ENCODE measurements at regions not wholly inside any gene's neighbourhood (a gene's known extent, or its start where the extent isn't known, plus 50 kb on each side); places are given as distances from the start of the nearest gene placed in this dataset.

GRCh38 chr18:61096226-61096625 is 237.0 kb upstream of the CDH20 start:
- no peaks in the 10 kb centered on the region for H3K27me3 Mint-ChIP-seq
- no peak for DNase-seq
- ATAC-seq (ENCODE audit: low read depth) = no peak
- no peak overlapping the region for H3K27ac Mint-ChIP-seq
- POLR2A ChIA-PET = no interaction called here
- H3K4me3 Mint-ChIP-seq = no peak overlapping the region
- H3K36me3 Mint-ChIP-seq = no peaks in the 10 kb centered on the region
- peaks cover 1% of the 10 kb centered on the region for H3K9me3 Mint-ChIP-seq
- no peaks in the 10 kb centered on the region for H3K4me1 Mint-ChIP-seq

GRCh38 chr18:61107113-61107512 is 226.1 kb upstream of the CDH20 start:
- no peak overlapping the region for H3K4me3 Mint-ChIP-seq
- no peak for DNase-seq
- peaks cover 1% of the 10 kb centered on the region for H3K9me3 Mint-ChIP-seq
- no peaks in the 10 kb centered on the region for H3K4me1 Mint-ChIP-seq
- POLR2A ChIA-PET = no interaction called here
- H3K27me3 Mint-ChIP-seq = no peaks in the 10 kb centered on the region
- H3K27ac Mint-ChIP-seq = no peak overlapping the region
- no peak for ATAC-seq (ENCODE audit: low read depth)
- H3K36me3 Mint-ChIP-seq = no peaks in the 10 kb centered on the region

GRCh38 chr18:61108706-61109105 is 224.5 kb upstream of the CDH20 start:
- H3K4me1 Mint-ChIP-seq = no peaks in the 10 kb centered on the region
- H3K36me3 Mint-ChIP-seq = no peaks in the 10 kb centered on the region
- no peaks in the 10 kb centered on the region for H3K9me3 Mint-ChIP-seq
- DNase-seq (no peak), ATAC-seq (ENCODE audit: low read depth) (no peak)
- no peak overlapping the region for H3K27ac Mint-ChIP-seq
- POLR2A ChIA-PET = no interaction called here
- no peak overlapping the region for H3K4me3 Mint-ChIP-seq
- H3K27me3 Mint-ChIP-seq = no peaks in the 10 kb centered on the region

GRCh38 chr18:61123309-61123708 is 209.9 kb upstream of the CDH20 start:
- DNase-seq (no peak), ATAC-seq (ENCODE audit: low read depth) (no peak)
- Mint-ChIP-seq H3K4me1 (no peaks in the 10 kb centered on the region), H3K9me3 (peaks cover 2% of the 10 kb centered on the region), H3K36me3 (no peaks in the 10 kb centered on the region), H3K27me3 (no peaks in the 10 kb centered on the region), H3K4me3 (no peak overlapping the region), H3K27ac (no peak overlapping the region)
- POLR2A ChIA-PET = no interaction called here

GRCh38 chr18:61127714-61128467 is 205.3 kb upstream of the CDH20 start:
- H3K27me3 Mint-ChIP-seq = no peaks in the 10 kb centered on the region
- H3K9me3 Mint-ChIP-seq = no peaks in the 10 kb centered on the region
- POLR2A ChIA-PET = no interaction called here

GRCh38 chr18:61129001-61129400 is 204.2 kb upstream of the CDH20 start:
- DNase-seq (no peak), ATAC-seq (ENCODE audit: low read depth) (no peak)
- H3K27me3 Mint-ChIP-seq = no peaks in the 10 kb centered on the region
- H3K4me3 Mint-ChIP-seq = no peak overlapping the region
- H3K27ac Mint-ChIP-seq = no peak overlapping the region
- H3K9me3 Mint-ChIP-seq = no peaks in the 10 kb centered on the region
- no peaks in the 10 kb centered on the region for H3K4me1 Mint-ChIP-seq
- no peaks in the 10 kb centered on the region for H3K36me3 Mint-ChIP-seq
- POLR2A ChIA-PET = no interaction called here

More at GRCh38 chr18:61127714-61128467, 205.3 kb upstream of the CDH20 start:
- no peaks in the 10 kb centered on the region for H3K36me3 Mint-ChIP-seq
- ATAC-seq (ENCODE audit: low read depth) (no peak), DNase-seq (no peak)
- no peak overlapping the region for H3K27ac Mint-ChIP-seq
- H3K4me1 Mint-ChIP-seq = no peaks in the 10 kb centered on the region
- no peak overlapping the region for H3K4me3 Mint-ChIP-seq

GRCh38 chr18:61132031-61132430 is 201.2 kb upstream of the CDH20 start:
- no peaks in the 10 kb centered on the region for H3K9me3 Mint-ChIP-seq
- no peak overlapping the region for H3K4me3 Mint-ChIP-seq

GRCh38 chr18:61133783-61134182 is 199.4 kb upstream of the CDH20 start:
- H3K36me3 Mint-ChIP-seq = no peaks in the 10 kb centered on the region
- H3K27me3 Mint-ChIP-seq = no peaks in the 10 kb centered on the region
- no peaks in the 10 kb centered on the region for H3K9me3 Mint-ChIP-seq
- DNase-seq = no peak
- H3K4me3 Mint-ChIP-seq = no peak overlapping the region
- H3K4me1 Mint-ChIP-seq = no peaks in the 10 kb centered on the region
- POLR2A ChIA-PET = no interaction called here
- ATAC-seq (ENCODE audit: low read depth) = no peak
- H3K27ac Mint-ChIP-seq = no peak overlapping the region

More at GRCh38 chr18:61132031-61132430, 201.2 kb upstream of the CDH20 start:
- ATAC-seq (ENCODE audit: low read depth) = no peak
- Mint-ChIP-seq H3K36me3 (no peaks in the 10 kb centered on the region), H3K27ac (no peak overlapping the region), H3K27me3 (no peaks in the 10 kb centered on the region), H3K4me1 (no peaks in the 10 kb centered on the region)
- POLR2A ChIA-PET = no interaction called here
- no peak for DNase-seq

- peaks cover 2% of the 10 kb centered on the region for H3K9me3 Mint-ChIP-seq
- POLR2A ChIA-PET = no interaction called here
- H3K4me1 Mint-ChIP-seq = no peaks in the 10 kb centered on the region
- no peak overlapping the region for H3K27ac Mint-ChIP-seq
- H3K27me3 Mint-ChIP-seq = no peaks in the 10 kb centered on the region
- no peak overlapping the region for H3K4me3 Mint-ChIP-seq
- no peaks in the 10 kb centered on the region for H3K36me3 Mint-ChIP-seq
- DNase-seq (no peak), ATAC-seq (ENCODE audit: low read depth) (no peak)
These were observed 196.4 kb upstream of the CDH20 start for GRCh38 chr18:61136711-61137251.

- H3K27ac Mint-ChIP-seq = no peak overlapping the region
- POLR2A ChIA-PET = no interaction called here
- no peaks in the 10 kb centered on the region for H3K4me1 Mint-ChIP-seq
- H3K27me3 Mint-ChIP-seq = no peaks in the 10 kb centered on the region
- no peak for ATAC-seq (ENCODE audit: low read depth)
- DNase-seq = no peak
- H3K36me3 Mint-ChIP-seq = no peaks in the 10 kb centered on the region
- H3K9me3 Mint-ChIP-seq = peaks cover 2% of the 10 kb centered on the region
- H3K4me3 Mint-ChIP-seq = no peak overlapping the region
These were observed 191.5 kb upstream of the CDH20 start for GRCh38 chr18:61141691-61142090.

- no peaks in the 10 kb centered on the region for H3K27me3 Mint-ChIP-seq
- ATAC-seq (ENCODE audit: low read depth) = no peak
These were observed 184.9 kb upstream of the CDH20 start for GRCh38 chr18:61148322-61148721.

GRCh38 chr18:61149786-61150185 is 183.4 kb upstream of the CDH20 start:
- H3K27me3 Mint-ChIP-seq = no peaks in the 10 kb centered on the region
- ATAC-seq (ENCODE audit: low read depth) = no peak

More at GRCh38 chr18:61148322-61148721, 184.9 kb upstream of the CDH20 start:
- Mint-ChIP-seq H3K4me3 (no peak overlapping the region), H3K27ac (no peak overlapping the region), H3K36me3 (no peaks in the 10 kb centered on the region), H3K9me3 (peaks cover 5% of the 10 kb centered on the region), H3K4me1 (no peaks in the 10 kb centered on the region)
- POLR2A ChIA-PET = no interaction called here
- DNase-seq = no peak

GRCh38 chr18:61153571-61153970 is 179.7 kb upstream of the CDH20 start:
- H3K4me3 Mint-ChIP-seq = no peak overlapping the region
- H3K4me1 Mint-ChIP-seq = no peaks in the 10 kb centered on the region
- DNase-seq (no peak), ATAC-seq (ENCODE audit: low read depth) (no peak)
- H3K27me3 Mint-ChIP-seq = no peaks in the 10 kb centered on the region
- peaks cover 2% of the 10 kb centered on the region for H3K9me3 Mint-ChIP-seq
- POLR2A ChIA-PET = no interaction called here
- no peak overlapping the region for H3K27ac Mint-ChIP-seq
- H3K36me3 Mint-ChIP-seq = no peaks in the 10 kb centered on the region

More at GRCh38 chr18:61149786-61150185, 183.4 kb upstream of the CDH20 start:
- no peak for DNase-seq
- H3K27ac Mint-ChIP-seq = no peak overlapping the region
- no peak overlapping the region for H3K4me3 Mint-ChIP-seq
- H3K4me1 Mint-ChIP-seq = no peaks in the 10 kb centered on the region
- no peaks in the 10 kb centered on the region for H3K36me3 Mint-ChIP-seq
- POLR2A ChIA-PET = no interaction called here
- H3K9me3 Mint-ChIP-seq = peaks cover 5% of the 10 kb centered on the region

GRCh38 chr18:61154866-61155265 is 178.4 kb upstream of the CDH20 start:
- POLR2A ChIA-PET = no interaction called here
- no peaks in the 10 kb centered on the region for H3K9me3 Mint-ChIP-seq
- ATAC-seq (ENCODE audit: low read depth) (no peak), DNase-seq (no peak)
- H3K4me1 Mint-ChIP-seq = no peaks in the 10 kb centered on the region
- no peak overlapping the region for H3K4me3 Mint-ChIP-seq
- H3K27ac Mint-ChIP-seq = no peak overlapping the region
- H3K36me3 Mint-ChIP-seq = no peaks in the 10 kb centered on the region
- no peaks in the 10 kb centered on the region for H3K27me3 Mint-ChIP-seq
